ENCODE measurements at regions not wholly inside any gene's neighbourhood (a gene's known extent, or its start where the extent isn't known, plus 50 kb on each side); places are given as distances from the start of the nearest gene placed in this dataset.
"Not testable (repeated sequence)": the region's sequence is repeated elsewhere in the genome, so short reads cannot be mapped to it uniquely, and the experiment has no call there.

GRCh38 chr3:163196245-163196644 is 1699.6 kb downstream of the OTOL1 start:
- no peak for DNase-seq
- Histone ChIP-seq H3K36me3 (no peaks in the 10 kb centered on the region), H3K4me3 (ENCODE audit: low read depth, low read length) (no peak overlapping the region), H3K4me1 (no peaks in the 10 kb centered on the region), H3K27me3 (no peaks in the 10 kb centered on the region), H3K9me3 (no peaks in the 10 kb centered on the region)
- TF ChIP-seq CTCF (IDR thresholded peaks at IDR 0.05; ENCODE audit: low read depth, low read length): no peak

- H3K9me3 ChIP-seq: no peaks in the 10 kb centered on the region
- no peak for DNase-seq
- H3K36me3 ChIP-seq: no peaks in the 10 kb centered on the region
- H3K4me3 ChIP-seq (ENCODE audit: low read depth, low read length): no peak overlapping the region
- H3K4me1 ChIP-seq: no peaks in the 10 kb centered on the region
- TF ChIP-seq CTCF (IDR thresholded peaks at IDR 0.05; ENCODE audit: low read depth, low read length): no peak
- H3K27me3 ChIP-seq: no peaks in the 10 kb centered on the region
These were observed 1689.2 kb downstream of the OTOL1 start for GRCh38 chr3:163185721-163186350.

GRCh38 chr3:163175970-163176369 is 1679.4 kb downstream of the OTOL1 start:
- Histone ChIP-seq H3K27me3 (no peaks in the 10 kb centered on the region), H3K4me1 (no peaks in the 10 kb centered on the region), H3K9me3 (no peaks in the 10 kb centered on the region), H3K4me3 (ENCODE audit: low read depth, low read length) (no peak overlapping the region), H3K36me3 (no peaks in the 10 kb centered on the region)
- no peak for TF ChIP-seq CTCF (IDR thresholded peaks at IDR 0.05; ENCODE audit: low read depth, low read length)
- no peak for DNase-seq

- not testable (repeated sequence) for H3K4me3 ChIP-seq (ENCODE audit: low read depth, low read length); H3K4me1 ChIP-seq; H3K36me3 ChIP-seq; H3K9me3 ChIP-seq; DNase-seq; H3K27me3 ChIP-seq
These were observed 1675.9 kb downstream of the OTOL1 start for GRCh38 chr3:163172513-163172912.

GRCh38 chr3:163166197-163166596 is 1669.6 kb downstream of the OTOL1 start:
- no peak for TF ChIP-seq CTCF (IDR thresholded peaks at IDR 0.05; ENCODE audit: low read depth, low read length)
- Histone ChIP-seq H3K4me3 (ENCODE audit: low read depth, low read length) (no peak overlapping the region), H3K27me3 (no peaks in the 10 kb centered on the region), H3K36me3 (no peaks in the 10 kb centered on the region), H3K4me1 (no peaks in the 10 kb centered on the region), H3K9me3 (no peaks in the 10 kb centered on the region)
- no peak for DNase-seq

GRCh38 chr3:163159306-163159705 is 1662.7 kb downstream of the OTOL1 start:
- no peaks in the 10 kb centered on the region for H3K9me3 ChIP-seq
- DNase-seq: no peak
- no peaks in the 10 kb centered on the region for H3K4me1 ChIP-seq
- no peak overlapping the region for H3K4me3 ChIP-seq (ENCODE audit: low read depth, low read length)
- H3K36me3 ChIP-seq: no peaks in the 10 kb centered on the region
- no peak for TF ChIP-seq CTCF (IDR thresholded peaks at IDR 0.05; ENCODE audit: low read depth, low read length)
- H3K27me3 ChIP-seq: no peaks in the 10 kb centered on the region

- no peak for DNase-seq
- H3K36me3 ChIP-seq: no peaks in the 10 kb centered on the region
- no peaks in the 10 kb centered on the region for H3K9me3 ChIP-seq
- TF ChIP-seq CTCF (IDR thresholded peaks at IDR 0.05; ENCODE audit: low read depth, low read length): no peak
- H3K4me1 ChIP-seq: no peaks in the 10 kb centered on the region
- no peak overlapping the region for H3K4me3 ChIP-seq (ENCODE audit: low read depth, low read length)
- H3K27me3 ChIP-seq: no peaks in the 10 kb centered on the region
These were observed 1643.0 kb downstream of the OTOL1 start for GRCh38 chr3:163139600-163139999.

Measured in BE2C (cell line).